K562 (cell line): ENCODE measurements at regions not wholly inside any gene's neighbourhood (a gene's known extent, or its start where the extent isn't known, plus 50 kb on each side); places are given as distances from the start of the nearest gene placed in this dataset.

Experiments used
- ATAC-seq: fragments of 200-7000 bp; cut with Tn5 transposase; 3 replicates; pipeline ENCODE4 v1.9.1; 2020; ENCODE audit warnings: moderate library complexity
- BruUV-seq: library from RNA; stranded (reverse); fragments of 400-500 nt; replicated peaks from 2 replicates; lab custom pipeline; 2021; lab: Mats Ljungman, UMichigan
- CTCF ChIA-PET: fragments of 300-600 bp; formaldehyde crosslinking; extraction: SDS; loops from one replicate; lab custom pipeline; 2021; ENCODE audit warnings: low intra/inter-chr PET ratio; lab: Yijun Ruan, JAX
- POLR2A ChIA-PET: fragments of 300-600, 350-650 bp; sonication (Branson Sonifier 250); formaldehyde crosslinking; extraction: SDS; loops from one replicate; lab custom pipeline; 2021; ENCODE audit warnings: antibody characterized with exemption, inconsistent platforms; lab: Yijun Ruan, JAX
- DNase-seq, 4 experiments: peaks; one replicate each; pipeline versions ENCODE4 v3.0.0 to v3.0.0-alpha.2; 2011 to 2018; ENCODE audit warnings: low spot score in 3 of 4, mixed read lengths in 3 of 4; ENCODE audit errors: extremely low read depth in 1 of 4
- FAIRE-seq: peaks from 2 replicates; lab custom pipeline; 2011; peaks lifted over from hg19 to GRCh38; lab: Jason Lieb, UNC
- H2AFZ ChIP-seq: 2 replicates; pipeline ENCODE4 v1.6.0; 2011; ENCODE audit warnings: low read depth, low read length, control low read depth, inconsistent platforms
- H3K27ac ChIP-seq: fragments of 200-600 bp; 3 replicates; pipeline ENCODE4 v1.8.0; 2011; ENCODE audit warnings: low read depth, mild to moderate bottlenecking, control low read depth, inconsistent platforms, low read length, moderate library complexity, mixed read lengths; ENCODE audit errors: extremely low read depth
- H3K27me3 ChIP-seq, 2 experiments: fragments of 300-600 bp in 1 of 2; 2 replicates in 1 of 2; 3 replicates in 1 of 2; pipeline versions ENCODE4 v1.6.0 to v1.8.0; 2011; ENCODE audit warnings: inconsistent platforms in 2 of 2, low read length in 2 of 2, mild to moderate bottlenecking in 1 of 2, mixed read lengths in 1 of 2, moderate library complexity in 1 of 2; ENCODE audit not compliant: control insufficient read depth in 2 of 2, insufficient read depth in 2 of 2
- H3K36me3 ChIP-seq: fragments of 300-600 bp; 3 replicates; pipeline ENCODE4 v1.8.0; 2011; ENCODE audit warnings: mild to moderate bottlenecking, low read length, inconsistent platforms; ENCODE audit not compliant: control insufficient read depth, insufficient read depth
- H3K4me1 ChIP-seq, 2 experiments: fragments of 200-600 bp in 1 of 2; replicated peaks in 1 of 2; 2 replicates in 1 of 2; 3 replicates in 1 of 2; pipeline versions ENCODE4 v1.5.1 to v1.8.0; 2011; ENCODE audit warnings: inconsistent platforms in 2 of 2, low read length in 2 of 2, mild to moderate bottlenecking in 1 of 2, mixed read lengths in 1 of 2, moderate library complexity in 1 of 2; ENCODE audit not compliant: control insufficient read depth in 2 of 2, insufficient read depth in 2 of 2
- H3K4me2 ChIP-seq: 2 replicates; pipeline ENCODE4 v1.6.1; 2011; ENCODE audit warnings: low read length, control low read depth, inconsistent platforms, mixed read lengths; ENCODE audit not compliant: insufficient read depth
- H3K4me3 ChIP-seq: fragments of 200-600 bp; sonication (generic), shearing (Covaris generic); 2 replicates; pipeline ENCODE4 v1.5.1; 2016; ENCODE audit warnings: control low read depth, inconsistent platforms
- H3K79me2 ChIP-seq: fragments of 200-600 bp; 3 replicates; pipeline ENCODE4 v1.8.0; 2011; ENCODE audit warnings: low read length, inconsistent platforms; ENCODE audit not compliant: control insufficient read depth, insufficient read depth
- H3K9ac ChIP-seq, 2 experiments: 2 replicates each; pipeline versions ENCODE4 v1.6.0 to v1.6.1; 2011; ENCODE audit warnings: low read depth in 2 of 2, low read length in 2 of 2, control low read depth in 1 of 2, inconsistent platforms in 1 of 2, mild to moderate bottlenecking in 1 of 2, mixed read lengths in 1 of 2; ENCODE audit not compliant: insufficient read depth in 1 of 2
- H3K9me1 ChIP-seq: one replicate; pipeline ENCODE4 v1.6.0; 2011; ENCODE audit warnings: inconsistent platforms, mild to moderate bottlenecking, low read length, moderate library complexity; ENCODE audit not compliant: control insufficient read depth, insufficient read depth
- H3K9me3 ChIP-seq: replicated peaks from 2 replicates; pipeline ENCODE4 v1.5.1; 2011; ENCODE audit warnings: low read depth, low read length, inconsistent platforms; ENCODE audit not compliant: control insufficient read depth, insufficient read depth
- H4K20me1 ChIP-seq: replicated peaks from 2 replicates; pipeline ENCODE4 v1.6.1; 2011; ENCODE audit warnings: low read length, inconsistent platforms, mixed read lengths; ENCODE audit not compliant: control insufficient read depth, insufficient read depth
- HOXB6 ChIP-seq: fragments of 250-450 bp; sonication (Bioruptor Pico); IDR thresholded peaks from 2 replicates; pipeline ENCODE4 v1.5.1; 2022; ENCODE audit warnings: mild to moderate bottlenecking, borderline replicate concordance
- ILF3 ChIP-seq: fragments of 450-650 bp; IDR thresholded peaks from 2 replicates; pipeline ENCODE4 v1.6.1; 2018; ENCODE audit warnings: antibody characterized with exemption, mild to moderate bottlenecking, moderate library complexity, borderline replicate concordance
- PML ChIP-seq: IDR thresholded peaks from 2 replicates; pipeline ENCODE4 v1.6.1; 2012; ENCODE audit warnings: low read length, inconsistent platforms
- ZFP1 ChIP-seq: fragments of 450-650 bp; formaldehyde crosslinking; IDR thresholded peaks from 2 replicates; pipeline ENCODE4 v1.4.0; 2020; ENCODE audit warnings: mild to moderate bottlenecking, mixed read lengths
- WGBS: fragments of 100-300 bp; shearing (Covaris generic); methylation state at CpG from one replicate; pipeline ENCODE4 v1.1.6; 2016; ENCODE audit warnings: low coverage, mixed read lengths; ENCODE audit not compliant: insufficient coverage; ENCODE audit errors: missing lambda C conversion rate; 5-methylcytosine and 5-hydroxymethylcytosine counted together
- in situ Hi-C: fragments of 300-500 bp; cut with MboI; formaldehyde crosslinking; loops from 4 replicates; pipeline ENCODE4 v1.15.0; 2018; ENCODE audit warnings: inconsistent platforms, mixed read lengths
- intact Hi-C: fragments of 100-400 bp; cut with micrococcal nuclease; formaldehyde crosslinking; loops from 2 replicates; pipeline ENCODE4 v1.14.2; 2022

DNA sequence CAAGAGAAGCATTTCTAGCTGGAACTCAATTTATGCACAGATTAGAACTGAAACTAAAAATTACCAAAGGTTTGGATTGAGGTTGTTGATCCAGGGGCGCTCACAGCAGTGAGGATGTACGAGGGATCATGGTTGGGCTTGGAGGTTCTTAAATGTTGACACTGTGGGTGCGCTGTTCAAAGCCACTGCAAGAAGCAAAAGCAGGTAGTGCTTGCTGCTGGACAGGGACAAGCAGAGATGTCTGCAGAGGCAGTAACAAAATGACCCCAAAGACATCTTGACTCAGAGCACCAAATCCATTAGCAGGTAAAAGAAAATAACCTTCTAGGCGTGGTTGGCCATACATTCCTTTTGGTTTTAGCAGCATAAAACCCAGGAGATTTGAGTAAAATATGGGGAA lies 468.4 kb downstream of the ZSWIM6 start:
- intact Hi-C loops, result no loop called here
- CTCF ChIA-PET, result no interaction called here

DNA sequence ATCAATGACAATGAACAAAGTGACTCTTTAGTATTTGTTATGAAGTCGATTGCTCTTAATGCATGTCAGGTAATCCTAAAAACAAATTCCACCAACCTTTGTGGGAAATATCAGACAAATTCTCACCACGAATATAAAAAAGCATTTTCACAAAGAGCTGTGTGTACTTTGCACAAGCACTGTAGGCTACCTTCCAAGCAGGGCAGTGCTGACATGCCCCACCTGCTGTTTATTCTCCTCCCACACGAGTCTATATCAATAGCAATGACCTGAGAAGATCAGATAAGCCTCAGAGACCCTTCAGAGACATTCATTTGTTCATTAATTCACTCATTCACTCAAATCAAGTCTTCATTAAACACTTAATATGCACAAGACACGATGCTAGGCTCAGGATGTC lies 469.1 kb downstream of the ZSWIM6 start:
- TF ChIP-seq PML (no peak), ILF3 (no peak), ZFP1 (no peak)
- H3K4me3 ChIP-seq, result no peak overlapping the region
- CTCF ChIA-PET, result no interaction called here
- POLR2A ChIA-PET, result interaction anchor here (1.1 kb wide), 1 partner anchor 11 kb away, joined by 4 read pairs; no protein-coding TSS in a partner anchor
- H4K20me1 ChIP-seq, result 0 out of 2 replicates have a peak, but pooled peaks cover 4% of the 10 kb centered on the region
- peaks cover 0 to 9% of the 10 kb centered on the region in 2 experiments; a peak in 2 of 5 replicates for H3K27me3 ChIP-seq
- H3K9me3 ChIP-seq, result no peaks in the 10 kb centered on the region
- H3K79me2 ChIP-seq, result no peaks in the 10 kb centered on the region
- WGBS, result 0% methylated on average over 4 of the region's 4 CpGs
- no peak for ATAC-seq
- intact Hi-C loops (no loop called here), in situ Hi-C loops (no loop called here)
- H3K4me2 ChIP-seq, result no peak overlapping the region
- no peak overlapping the region for H3K9ac ChIP-seq
- FAIRE-seq, result no peak
- no peaks in the 10 kb centered on the region for H3K4me1 ChIP-seq
- H3K27ac ChIP-seq, result no peak overlapping the region
- no peaks in the 10 kb centered on the region for H3K9me1 ChIP-seq
- no peaks in the 10 kb centered on the region for H3K36me3 ChIP-seq
- no TSS peak for BruUV-seq
- DNase-seq, result no peak
- no peak overlapping the region for H2AFZ ChIP-seq

More for the DNA sequence above, 468.4 kb downstream of the ZSWIM6 start:
- WGBS, result 0% methylated on average over 4 of the region's 4 CpGs
- Histone ChIP-seq H3K9me3 (no peaks in the 10 kb centered on the region), H3K4me1 (no peaks in the 10 kb centered on the region), H3K27me3 (peaks cover 0 to 9% of the 10 kb centered on the region in 2 experiments; a peak in 2 of 5 replicates), H3K9me1 (no peaks in the 10 kb centered on the region), H3K36me3 (no peaks in the 10 kb centered on the region)
- no peak for FAIRE-seq
- in situ Hi-C loops, result no loop called here
- POLR2A ChIA-PET, result no interaction called here
- no peak for TF ChIP-seq HOXB6 (CRISPR knock-in tag)
- TF ChIP-seq, all 486 proteins: peak for 0
- H2AFZ ChIP-seq, result no peak overlapping the region
- H4K20me1 ChIP-seq, result 0 out of 2 replicates have a peak, but pooled peaks cover 3% of the 10 kb centered on the region
- no peak overlapping the region for H3K4me3 ChIP-seq
- no TSS peak for BruUV-seq
- no peak overlapping the region for H3K9ac ChIP-seq
- DNase-seq (no peak), ATAC-seq (no peak)
- H3K79me2 ChIP-seq, result no peaks in the 10 kb centered on the region
- no peak overlapping the region for H3K27ac ChIP-seq
- no peak overlapping the region for H3K4me2 ChIP-seq
